HG03060 (cell line): ENCODE measurements at regions not wholly inside any gene's neighbourhood (a gene's known extent, or its start where the extent isn't known, plus 50 kb on each side); places are given as distances from the start of the nearest gene placed in this dataset.
"Not testable (repeated sequence)": the region's sequence is repeated elsewhere in the genome, so short reads cannot be mapped to it uniquely, and the experiment has no call there.

Experiments used
- ATAC-seq: cut with Tn5 transposase; IDR thresholded peaks from one replicate; pipeline ENCODE4 v1.9.1; 2021; ENCODE audit warnings: low read depth, moderate number of reproducible peaks; ENCODE audit not compliant: unreplicated experiment

DNA sequence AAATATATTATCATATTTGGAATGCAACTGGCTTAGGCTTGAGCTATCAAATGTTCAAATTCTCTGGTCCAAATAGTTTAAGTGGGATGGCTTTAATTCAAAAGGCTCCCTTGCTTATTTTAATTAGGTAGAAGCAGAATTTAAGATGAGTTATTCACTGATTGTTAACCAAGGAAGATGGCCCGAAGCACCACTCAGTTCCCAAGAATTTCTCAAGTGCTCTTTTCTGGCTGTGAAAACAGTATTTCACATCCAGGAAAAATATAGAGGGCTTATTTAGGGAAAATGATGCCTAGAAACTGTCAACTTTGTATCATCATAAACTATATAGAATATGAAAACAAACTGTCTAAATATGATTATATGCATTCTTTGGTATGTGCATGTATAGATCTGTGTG lies 246.5 kb upstream of the SFRP2 start:
- ATAC-seq: no peak

DNA sequence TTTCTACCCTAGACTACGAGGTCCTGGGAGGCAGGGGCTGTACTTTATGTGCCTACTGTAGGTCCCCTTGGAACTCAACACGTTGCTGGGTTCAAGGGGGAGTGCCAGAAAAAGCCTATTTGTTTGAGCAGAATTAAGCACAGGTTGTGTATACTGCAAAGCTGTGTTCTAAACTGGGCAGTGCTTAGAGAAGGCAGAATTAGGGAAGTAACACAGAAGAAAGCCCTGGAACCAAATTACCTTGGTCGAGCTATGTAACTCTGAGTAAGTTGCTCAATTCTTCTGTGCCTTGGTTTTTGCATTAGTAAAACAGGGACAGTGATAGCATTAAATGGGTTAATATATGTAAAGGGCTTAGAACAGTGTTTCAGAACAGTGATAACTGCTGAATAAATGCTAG lies 245.0 kb upstream of the SFRP2 start:
- ATAC-seq: no peak

DNA sequence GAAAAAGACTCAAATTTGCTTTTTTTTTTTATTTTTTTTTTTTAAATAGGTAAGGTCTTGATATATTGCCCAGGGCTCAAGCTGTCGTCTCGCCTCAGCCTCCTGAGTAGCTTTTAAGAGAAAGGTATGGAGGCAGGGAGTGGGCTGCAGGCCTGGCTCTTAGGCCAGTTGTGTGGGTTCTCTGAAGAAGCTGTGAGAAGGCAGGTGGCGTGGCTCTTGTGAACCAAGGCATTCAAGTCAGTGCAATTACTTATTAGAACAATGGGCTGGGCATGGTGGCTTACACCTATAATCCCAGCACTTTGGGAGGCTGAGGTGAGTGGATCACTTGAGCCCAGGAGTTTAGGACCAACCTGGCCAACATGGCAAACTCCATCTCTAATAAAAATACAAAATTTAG lies 244.0 kb upstream of the SFRP2 start:
- ATAC-seq: no peak

GRCh38 chr4:154030746-154031145 lies 241.9 kb upstream of the SFRP2 start:
- no peak for ATAC-seq

- no peak for ATAC-seq
Measured at GRCh38 chr4:154030152-154030551, 241.3 kb upstream of the SFRP2 start.

DNA sequence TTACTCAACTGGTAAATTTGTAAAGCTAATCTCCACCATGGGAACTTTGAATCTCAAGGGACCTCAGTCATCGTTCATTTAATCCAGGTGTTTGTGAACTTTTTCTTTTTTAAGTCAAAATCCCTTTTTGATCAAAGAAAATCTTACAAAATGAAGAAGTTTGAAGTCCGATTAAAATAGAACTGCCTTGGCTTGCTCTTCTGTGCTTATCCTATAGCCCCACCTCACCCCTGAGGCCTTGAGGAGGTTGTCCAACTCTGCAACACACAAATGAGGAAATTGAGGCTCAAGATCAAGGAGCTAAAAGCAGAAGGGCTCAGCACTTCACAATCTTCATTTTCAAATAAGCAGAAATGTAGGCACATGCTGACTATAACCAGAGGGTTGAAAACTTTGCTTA lies 240.3 kb upstream of the SFRP2 start:
- ATAC-seq: no peak

DNA sequence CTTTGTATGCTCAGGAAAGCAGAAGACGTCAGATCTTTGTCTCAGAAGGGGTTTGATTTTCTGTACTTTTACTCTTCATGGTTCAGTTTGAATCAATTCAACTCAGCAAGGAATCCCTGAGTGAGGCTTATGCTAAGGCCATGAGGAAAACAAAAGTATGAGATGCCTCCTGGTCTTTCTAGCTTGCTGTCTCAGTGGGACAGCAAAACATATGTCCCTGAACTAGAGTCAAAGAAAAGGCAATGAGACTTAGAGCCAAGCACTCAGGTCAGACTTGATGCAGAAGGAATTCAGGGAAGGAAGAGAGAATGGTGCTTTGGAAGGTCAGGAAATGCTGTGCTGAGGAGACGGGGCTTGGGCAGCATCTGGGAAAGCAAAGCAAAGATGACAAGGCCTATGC lies 236.2 kb upstream of the SFRP2 start:
- no peak for ATAC-seq

- ATAC-seq: no peak
Measured at GRCh38 chr4:154024097-154024694, 235.3 kb upstream of the SFRP2 start.

DNA sequence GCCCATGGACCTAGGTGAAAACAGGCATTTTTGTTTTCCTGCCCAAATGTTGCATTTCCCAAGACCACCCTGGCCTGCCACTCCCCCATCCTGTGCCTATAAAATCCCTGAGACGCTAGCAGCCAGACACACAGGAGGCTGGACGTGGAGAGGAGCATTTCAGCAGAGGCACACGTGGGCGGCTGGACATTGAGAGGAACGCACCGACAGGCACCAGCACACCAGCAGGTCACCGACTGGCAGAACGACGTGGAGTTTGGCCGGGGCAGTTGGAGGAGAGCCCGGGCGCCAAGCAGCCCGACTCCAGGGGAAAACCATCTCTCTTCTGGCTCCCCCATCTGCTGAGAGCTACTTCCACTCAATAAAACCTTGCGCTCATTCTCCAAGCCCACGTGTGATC lies 234.8 kb upstream of the SFRP2 start:
- ATAC-seq: not testable (repeated sequence)

- ATAC-seq: no peak
Measured at GRCh38 chr4:154019811-154020210, 230.9 kb upstream of the SFRP2 start.

DNA sequence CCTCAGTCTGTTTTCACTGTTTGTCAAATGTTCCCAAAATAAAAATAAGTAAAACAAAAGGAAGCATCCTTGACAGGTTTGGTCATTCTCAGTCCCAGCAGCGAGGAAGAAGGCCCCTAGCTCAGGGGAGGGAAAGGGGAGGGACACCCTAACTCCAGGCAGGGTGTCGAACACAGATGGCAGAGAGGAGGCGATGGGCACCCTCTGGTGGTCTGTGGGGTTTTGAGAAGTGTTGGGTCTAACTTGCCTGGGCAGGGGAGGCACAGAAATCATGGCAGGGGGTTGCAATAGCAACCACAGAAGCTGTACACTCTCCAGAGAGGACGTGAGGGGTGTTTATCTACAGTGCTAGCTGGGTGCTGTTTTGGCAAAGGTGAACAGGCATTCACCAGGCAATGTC lies 229.8 kb upstream of the SFRP2 start:
- ATAC-seq: no peak

GRCh38 chr4:154015578-154015977 lies 226.7 kb upstream of the SFRP2 start:
- no peak for ATAC-seq

GRCh38 chr4:154014407-154015321 lies 225.8 kb upstream of the SFRP2 start:
- ATAC-seq: no peak

DNA sequence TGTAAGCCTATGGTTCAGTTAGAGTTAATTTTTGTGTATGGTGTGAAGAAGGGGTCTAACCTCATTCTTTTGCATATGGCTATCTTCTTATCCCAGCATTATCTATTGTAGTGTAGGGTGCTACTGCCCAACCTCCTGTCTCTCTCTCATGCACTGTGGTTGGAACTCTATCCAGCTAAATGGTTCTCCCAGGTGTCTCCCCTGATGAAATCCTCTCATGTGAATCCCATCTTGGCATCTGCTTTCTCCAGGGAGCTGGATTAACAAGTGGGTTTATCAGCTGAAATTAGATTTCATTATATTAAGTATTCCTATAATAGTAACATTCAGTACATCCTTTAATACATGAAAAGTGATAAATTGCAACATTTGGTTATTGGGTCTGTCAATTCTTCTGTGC lies 224.7 kb upstream of the SFRP2 start:
- no peak for ATAC-seq

- ATAC-seq: no peak
Measured at GRCh38 chr4:154010371-154010770, 221.5 kb upstream of the SFRP2 start.

- ATAC-seq: no peak
Measured at GRCh38 chr4:154009788-154010187, 220.9 kb upstream of the SFRP2 start.

GRCh38 chr4:154009191-154009590 lies 220.3 kb upstream of the SFRP2 start:
- ATAC-seq: no peak

DNA sequence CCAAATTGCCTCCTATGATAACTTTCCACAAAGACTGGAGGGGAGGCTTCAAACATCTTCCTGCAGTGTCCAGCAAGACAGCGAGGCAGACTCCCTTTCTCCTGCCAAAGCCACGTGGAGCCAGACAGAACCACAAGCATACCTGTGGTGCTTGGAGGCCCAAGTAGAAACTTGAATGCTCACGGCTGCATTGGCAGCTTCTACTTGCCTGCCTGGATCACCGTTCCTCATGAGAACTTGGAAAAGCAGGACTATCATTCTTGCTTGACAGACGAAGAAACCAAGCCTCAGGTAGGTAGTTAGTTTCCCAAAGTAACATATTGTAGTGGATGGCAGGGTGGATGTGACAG lies 216.3 kb upstream of the SFRP2 start:
- no peak for ATAC-seq

DNA sequence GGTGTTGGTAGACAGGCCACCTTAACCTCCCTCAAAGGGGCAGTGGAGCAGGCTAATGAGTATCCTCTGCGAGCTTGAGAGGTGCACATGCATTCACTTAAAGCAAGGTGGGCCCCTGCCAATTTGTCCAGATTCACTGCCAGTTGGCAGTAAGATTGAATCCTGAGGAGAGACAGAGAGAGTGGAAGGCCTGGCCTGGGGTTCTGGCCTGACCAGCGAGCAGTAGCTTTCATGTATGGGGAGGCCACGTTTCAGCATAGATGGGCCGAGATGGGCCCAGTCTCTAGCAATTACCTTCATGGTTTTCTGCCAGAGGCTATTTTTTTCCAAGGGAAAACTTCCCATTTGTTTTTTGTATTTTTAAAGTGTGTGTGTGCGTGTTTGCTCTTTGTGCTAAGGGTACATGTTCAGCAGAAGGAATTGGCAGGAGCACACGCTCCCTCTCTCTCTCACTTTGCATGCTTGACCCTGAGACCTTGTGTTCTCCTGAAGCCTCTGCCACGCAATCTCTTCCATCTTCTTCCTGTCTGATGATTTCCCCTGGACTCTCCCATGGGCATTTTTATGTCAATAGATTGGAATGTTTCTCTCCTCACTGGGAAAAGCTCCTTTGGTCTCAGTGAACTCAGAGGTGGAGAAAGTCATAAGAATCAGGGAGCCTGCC lies 215.8 kb upstream of the SFRP2 start:
- no peak for ATAC-seq

GRCh38 chr4:154004016-154004415 lies 215.1 kb upstream of the SFRP2 start:
- no peak for ATAC-seq

GRCh38 chr4:154003378-154003777 lies 214.5 kb upstream of the SFRP2 start:
- ATAC-seq: no peak

DNA sequence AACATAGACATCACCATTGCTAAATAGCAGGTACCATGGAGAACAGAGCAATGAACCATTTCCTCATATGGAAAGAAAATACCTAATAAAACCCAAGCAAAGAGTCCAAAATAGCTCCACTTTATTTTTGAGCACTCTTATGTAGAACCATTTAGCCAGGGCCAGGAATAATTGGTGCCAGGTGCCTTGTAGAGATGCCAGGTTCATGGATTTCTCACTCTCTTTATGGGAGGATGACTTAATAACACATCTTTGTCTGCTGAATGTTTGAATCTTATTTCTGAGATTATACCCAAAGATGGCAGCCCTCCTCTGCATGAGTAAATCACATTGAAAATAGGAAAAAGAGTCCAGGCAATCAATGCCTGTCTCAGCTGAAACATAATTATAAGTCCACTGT lies 212.3 kb upstream of the SFRP2 start:
- no peak for ATAC-seq
